ENCODE measurements at regions not wholly inside any gene's neighbourhood (a gene's known extent, or its start where the extent isn't known, plus 50 kb on each side); places are given as distances from the start of the nearest gene placed in this dataset.

DNA sequence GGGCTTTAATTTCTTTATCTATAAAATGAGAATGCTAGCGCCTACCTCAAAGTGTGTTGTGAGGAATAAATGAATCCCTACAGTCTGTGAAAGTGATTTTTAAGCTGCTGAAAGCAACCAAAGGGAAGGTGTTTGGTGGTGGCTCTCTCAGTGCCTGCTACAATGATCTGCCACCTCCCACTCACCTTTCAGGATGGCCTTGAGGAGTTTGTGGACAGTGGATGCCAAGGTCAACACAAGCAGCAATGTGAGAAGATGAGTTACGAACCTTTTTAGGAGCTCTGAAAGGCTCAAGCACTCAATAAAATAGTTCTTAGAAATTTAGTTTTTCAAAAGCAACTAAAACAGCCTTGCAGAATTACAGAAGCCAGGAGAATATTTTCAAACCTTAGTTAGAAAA lies 176.6 kb upstream of the DPT start:
- TF ChIP-seq, protein P1, sequence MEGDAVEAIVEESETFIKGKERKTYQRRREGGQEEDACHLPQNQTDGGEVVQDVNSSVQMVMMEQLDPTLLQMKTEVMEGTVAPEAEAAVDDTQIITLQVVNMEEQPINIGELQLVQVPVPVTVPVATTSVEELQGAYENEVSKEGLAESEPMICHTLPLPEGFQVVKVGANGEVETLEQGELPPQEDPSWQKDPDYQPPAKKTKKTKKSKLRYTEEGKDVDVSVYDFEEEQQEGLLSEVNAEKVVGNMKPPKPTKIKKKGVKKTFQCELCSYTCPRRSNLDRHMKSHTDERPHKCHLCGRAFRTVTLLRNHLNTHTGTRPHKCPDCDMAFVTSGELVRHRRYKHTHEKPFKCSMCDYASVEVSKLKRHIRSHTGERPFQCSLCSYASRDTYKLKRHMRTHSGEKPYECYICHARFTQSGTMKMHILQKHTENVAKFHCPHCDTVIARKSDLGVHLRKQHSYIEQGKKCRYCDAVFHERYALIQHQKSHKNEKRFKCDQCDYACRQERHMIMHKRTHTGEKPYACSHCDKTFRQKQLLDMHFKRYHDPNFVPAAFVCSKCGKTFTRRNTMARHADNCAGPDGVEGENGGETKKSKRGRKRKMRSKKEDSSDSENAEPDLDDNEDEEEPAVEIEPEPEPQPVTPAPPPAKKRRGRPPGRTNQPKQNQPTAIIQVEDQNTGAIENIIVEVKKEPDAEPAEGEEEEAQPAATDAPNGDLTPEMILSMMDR (IDR thresholded peaks at IDR 0.05) = no peak
- no peak for TF ChIP-seq POLR2A (IDR thresholded peaks at IDR 0.05)
